ENCODE measurements at regions not wholly inside any gene's neighbourhood (a gene's known extent, or its start where the extent isn't known, plus 50 kb on each side); places are given as distances from the start of the nearest gene placed in this dataset.
A peak's percentile ranks its signal among the peaks of the same experiment; 100 is the strongest.
"Not testable (repeated sequence)": the region's sequence is repeated elsewhere in the genome, so short reads cannot be mapped to it uniquely, and the experiment has no call there.

DNA sequence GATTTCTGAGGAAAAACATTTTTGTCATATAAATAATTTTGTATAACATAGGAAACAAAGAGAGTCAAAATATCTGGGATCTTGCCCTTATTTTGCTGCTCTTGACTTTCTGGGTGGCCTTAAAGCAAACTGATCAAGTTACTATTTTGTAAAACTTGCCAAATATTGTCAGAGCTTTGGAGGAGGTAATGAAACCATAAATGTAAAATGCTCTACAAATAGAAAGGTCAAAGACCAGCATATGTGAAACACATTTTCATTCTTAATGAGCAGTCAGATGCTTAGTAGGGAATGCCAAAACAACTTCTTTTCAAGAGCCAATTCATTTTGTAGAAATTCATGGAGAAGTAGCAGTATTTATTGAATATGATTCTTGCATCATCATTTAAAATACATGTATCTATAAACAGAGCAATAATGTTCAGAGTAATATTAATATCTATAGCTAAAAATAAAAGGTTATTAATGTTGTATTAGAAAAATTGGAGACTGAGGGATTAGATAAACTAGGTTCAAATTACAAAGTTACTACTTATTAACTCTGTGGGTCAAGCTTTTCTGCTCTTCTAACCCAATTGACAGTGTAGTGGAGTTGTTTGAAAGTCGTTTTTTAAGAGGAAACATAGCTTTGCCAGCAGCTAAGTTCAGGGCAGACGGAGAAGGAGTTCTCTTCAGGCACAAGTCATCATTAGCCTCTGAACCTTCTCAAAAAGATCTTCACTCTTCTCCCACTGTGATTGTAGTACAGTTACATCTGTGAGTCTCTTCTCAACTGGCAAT is 2053.1 kb downstream of the EFNA5 start:
- no peak for DNase-seq

DNA sequence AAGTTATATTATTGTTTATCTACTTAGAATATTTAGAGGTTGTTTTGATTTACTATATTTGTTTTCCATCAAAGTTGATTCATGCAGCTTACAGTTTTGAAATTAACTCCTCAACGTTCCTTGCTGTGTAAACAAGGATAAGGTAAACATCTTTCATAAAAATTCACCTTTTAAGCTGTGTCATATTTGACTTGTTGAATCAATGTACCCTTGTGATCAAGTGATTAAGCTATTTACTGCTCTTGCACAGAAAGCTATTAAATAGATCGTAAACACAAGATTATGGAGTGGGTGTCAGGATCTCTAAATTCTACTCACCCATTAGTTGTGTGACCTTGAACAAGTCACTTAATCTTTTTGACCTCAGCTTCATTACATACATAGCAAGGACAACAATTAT is 2054.0 kb upstream of the NUDT12 start:
- no peak for DNase-seq

DNA sequence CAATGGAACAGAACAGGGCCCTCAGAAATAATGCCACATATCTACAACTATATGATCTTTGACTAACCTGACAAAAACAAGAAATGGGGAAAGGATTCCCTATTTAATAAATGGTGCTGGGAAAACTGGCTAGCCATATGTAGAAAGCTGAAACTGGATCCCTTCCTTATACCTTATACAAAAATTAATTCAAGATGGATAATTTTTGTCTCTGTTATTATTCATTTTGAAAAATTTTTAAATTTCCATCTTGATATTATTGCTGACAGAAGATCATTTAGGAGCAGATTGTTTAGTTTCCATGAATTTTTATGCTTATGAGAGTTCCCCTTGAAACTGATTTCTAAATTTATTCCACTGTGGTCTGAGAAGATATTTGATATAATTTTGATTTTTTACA is 2039.8 kb upstream of the NUDT12 start:
- not testable (repeated sequence) for DNase-seq

DNA sequence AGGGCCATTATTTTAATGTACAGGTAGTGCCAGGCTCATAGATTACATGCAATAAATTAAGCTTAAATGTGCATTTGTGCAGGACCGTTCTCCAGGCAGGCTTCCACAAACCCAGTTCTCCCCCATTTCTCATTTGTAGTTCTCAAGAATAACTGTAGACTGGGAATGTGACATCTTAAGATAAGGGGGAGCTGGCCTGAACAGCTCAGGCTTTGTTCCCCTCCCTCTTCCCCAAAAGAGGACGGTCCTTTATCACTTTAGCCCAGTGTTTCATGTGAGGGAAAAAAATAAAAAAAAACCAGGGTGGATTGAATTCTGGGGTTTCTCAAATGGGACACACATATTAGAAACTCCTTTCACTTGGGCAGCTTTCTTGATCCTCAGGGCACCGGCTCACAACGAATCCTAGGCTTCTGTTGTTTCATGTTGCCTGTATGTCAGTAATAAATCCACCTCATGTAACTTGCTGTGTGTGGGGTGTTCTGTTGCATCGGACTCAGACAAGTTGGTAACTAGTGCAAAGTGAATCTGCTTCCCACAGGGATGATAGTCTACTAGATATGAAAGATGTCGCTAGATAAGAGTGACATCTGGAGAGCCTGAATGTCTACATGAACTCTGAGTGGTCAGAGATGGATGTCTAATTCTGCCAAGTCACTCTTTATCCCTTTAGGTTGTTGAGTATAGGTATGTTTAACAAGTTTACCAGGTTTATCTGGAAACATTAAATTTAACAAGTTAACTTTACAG is 2030.6 kb upstream of the NUDT12 start:
- no peak for DNase-seq

DNA sequence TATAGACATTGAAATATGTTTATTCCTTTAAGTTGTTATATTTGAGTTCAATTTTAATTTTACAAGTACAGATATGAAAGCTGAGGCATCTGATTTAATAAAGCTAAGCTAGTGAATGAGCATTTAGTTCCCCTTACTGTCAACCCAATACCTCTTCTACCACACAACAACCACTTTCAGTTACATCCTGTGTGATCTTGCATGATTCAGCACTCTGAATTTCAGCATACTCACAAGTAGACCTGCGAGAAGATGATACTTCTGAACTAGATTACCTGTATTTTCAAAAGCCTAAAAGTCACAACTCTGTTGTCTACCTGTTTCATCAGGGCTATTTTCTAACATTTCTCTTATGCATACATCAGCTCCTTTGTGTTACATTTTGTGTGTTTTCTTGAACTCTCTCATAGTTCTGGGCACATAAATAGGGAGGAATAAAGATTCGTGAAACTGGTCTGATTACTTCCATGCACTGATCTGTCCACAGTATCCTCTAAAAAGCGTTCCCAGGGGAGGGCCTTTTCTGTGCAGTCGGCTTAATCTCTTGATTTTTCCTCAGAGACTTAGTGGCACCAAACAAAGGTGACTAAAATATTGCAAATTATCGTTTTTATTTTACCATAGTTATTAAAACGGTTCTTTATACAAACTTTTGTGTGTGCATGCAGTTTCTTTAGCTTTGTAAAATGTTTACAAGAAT is 2025.5 kb upstream of the NUDT12 start:
- no peak for DNase-seq

DNA sequence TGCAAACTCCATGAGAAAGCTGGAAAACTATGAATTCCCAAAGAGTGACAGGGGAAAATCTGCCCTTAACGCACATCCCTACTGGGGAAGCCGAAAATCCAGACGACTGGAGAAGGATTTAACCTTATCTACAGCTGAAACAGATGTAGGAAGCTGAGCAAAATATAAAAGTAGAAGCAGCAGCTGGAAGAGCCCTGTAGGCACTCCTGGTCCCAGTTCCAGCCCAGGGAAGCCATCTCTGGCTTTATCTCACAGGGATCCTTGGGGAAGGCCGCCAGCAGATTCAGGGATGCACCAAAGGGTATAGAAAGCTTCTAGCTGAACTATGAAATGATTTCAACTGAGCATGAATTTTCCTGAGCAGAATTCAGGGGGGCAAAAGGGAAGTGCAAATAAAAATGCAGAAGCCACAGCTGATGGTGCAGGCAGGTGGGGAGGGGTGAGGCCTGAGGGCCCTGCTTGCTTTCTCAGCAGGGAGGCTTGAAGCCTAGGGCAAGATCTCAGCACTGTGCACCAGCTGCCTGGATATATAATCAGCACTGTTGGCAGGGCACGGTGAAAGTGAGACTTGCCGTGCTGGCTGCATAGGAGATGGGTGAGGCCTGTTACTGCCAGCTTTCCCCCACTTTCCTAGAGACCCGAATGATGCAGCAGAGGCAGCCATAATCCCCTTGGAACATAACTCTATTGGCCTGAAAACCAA is 2019.5 kb upstream of the NUDT12 start:
- no peak for DNase-seq

DNA sequence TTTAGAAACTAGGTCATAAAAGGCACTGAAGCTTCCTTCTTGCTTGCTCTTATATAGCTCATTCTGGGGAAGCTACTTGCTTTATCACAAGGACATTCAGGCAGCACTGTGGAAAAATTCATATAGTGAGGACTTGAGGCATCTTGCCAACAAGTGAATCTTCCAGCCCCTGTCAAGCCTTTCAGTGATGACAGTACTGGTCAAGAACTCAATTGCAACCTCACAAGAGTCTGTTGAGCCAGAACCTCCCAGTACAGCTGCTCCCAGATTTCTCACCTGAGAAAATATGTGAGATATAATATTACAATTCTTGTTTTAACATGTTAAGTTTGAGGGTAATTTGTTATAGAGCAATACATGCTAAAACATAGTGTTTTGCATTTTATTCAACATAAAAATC is 2011.0 kb upstream of the NUDT12 start:
- no peak for DNase-seq

DNA sequence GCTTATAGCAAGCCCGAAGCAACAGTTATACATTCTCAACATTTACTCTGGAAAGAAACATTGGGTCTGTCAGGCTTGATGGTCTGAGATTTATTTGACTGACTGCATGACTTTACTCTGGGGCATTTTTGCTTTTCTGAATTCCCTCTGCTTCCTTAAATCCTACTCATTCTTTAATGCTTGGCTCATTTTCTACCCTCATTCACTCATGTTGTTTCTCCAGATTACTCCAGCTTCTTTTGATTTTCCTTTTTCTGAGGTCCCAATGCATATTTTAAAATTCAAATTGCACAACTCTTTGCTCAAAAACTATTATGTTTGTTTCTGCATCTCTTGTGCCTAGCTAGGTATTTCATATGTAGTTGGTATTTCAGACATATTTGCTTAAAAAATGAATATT is 2002.9 kb upstream of the NUDT12 start:
- no peak for DNase-seq

DNA sequence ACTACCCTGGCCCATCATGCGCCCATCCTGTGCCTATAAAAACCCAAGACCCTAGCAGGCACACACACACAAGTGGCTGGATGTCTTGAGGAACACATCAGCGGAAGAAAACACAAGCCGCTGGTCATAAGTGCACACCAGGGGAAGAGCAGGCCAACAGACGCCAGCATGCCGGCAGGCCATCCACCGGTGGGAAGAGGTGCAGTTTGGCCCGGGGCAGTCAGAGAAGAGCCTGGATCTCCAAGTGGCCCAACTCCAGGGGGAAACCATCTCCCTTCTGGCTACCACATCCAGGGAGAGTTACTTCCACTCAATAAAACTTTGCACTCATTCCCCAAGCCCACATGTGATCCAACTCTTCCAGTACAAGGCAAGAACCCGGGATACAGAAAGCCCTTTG is 2001.3 kb upstream of the NUDT12 start:
- DNase-seq = no peak

DNA sequence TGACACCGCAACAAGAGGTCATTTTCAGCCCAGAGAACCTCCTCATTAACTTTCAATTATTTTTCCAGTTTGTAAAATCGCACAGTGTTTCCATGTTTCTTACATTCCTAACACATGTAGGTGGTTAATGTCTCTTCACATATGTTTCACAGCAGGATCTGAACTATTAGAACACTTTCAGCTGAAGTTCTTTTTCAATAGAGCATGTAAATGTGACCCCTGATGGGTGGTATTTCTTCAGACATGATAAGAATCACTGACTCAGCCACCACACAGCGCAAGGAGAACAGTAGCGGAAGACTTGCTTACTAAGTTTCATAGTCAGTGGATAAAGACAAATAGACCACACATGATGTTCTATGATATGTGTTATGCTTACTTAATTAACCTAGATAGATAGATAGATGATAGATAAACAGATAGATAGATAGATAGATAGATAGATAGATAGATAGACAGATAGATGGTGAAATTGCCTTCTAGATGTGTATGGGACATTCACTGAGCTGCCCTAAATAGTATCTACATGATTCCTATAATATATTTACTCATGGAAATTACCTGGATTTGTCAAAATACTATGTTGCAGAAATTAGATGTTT is 1992.1 kb upstream of the NUDT12 start:
- peak; percentile 31 for DNase-seq

DNA sequence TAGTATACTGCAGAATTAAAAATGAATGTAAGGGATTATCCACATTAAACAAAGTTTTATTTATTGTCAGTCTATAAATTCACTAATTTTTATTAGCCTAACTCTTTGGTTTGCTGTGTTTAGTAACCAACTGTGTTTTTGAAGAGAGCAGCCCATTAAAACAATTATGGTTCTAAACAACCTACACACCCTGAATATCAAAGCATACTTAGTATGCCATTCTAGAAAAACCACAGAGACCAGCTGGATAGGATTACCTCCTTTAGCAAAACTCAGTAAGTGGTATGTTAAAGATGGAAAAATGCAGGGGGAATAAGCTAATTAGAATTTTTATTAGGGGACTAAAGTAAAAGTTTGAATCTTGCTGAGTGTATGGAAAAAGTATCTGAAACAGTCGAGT is 1981.7 kb upstream of the NUDT12 start:
- DNase-seq = no peak

DNA sequence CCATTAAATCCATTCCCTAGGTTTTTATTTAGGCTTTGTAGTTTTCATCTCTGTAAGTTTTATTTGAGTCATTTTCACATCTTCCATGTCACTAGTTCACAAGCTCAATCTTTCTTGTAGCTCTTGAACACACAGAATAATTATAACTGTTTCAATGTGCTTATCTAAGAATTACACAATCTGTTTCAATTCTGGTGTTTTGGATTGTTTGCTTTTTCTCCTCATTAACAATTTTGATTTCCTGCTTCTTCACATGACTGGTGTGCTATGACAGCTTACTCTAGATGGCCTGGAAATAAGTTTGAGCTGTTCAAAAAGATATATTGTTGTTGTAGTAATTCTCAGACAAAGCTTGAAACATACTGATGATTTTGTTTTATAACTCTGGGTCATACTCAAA is 1974.1 kb upstream of the NUDT12 start:
- no peak for DNase-seq

DNA sequence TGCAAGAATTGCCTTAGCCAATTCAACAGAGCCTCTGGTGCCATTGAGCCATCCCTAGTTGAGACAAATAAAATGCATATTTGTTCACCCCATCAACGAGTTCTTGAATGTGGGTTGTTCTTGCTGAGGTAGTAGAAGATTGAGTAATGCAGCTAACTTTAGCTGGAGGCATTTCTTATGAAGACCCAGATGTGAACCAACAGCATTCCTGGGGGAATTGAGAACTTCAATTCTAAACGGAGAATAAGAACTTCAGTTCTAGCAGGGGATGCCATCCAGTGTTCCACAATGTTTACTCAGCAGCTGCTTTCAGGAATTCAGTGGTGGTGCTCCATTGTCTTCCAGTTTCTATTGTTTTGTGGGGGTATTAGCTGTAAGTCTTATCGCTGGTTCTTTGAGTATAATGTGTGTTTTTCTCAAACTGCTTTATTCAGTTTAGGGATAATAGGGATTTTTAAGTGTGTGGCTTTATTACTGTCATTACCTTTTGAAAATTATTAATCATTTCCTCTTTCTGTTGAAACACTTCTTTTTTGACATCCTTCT is 1968.2 kb upstream of the NUDT12 start:
- DNase-seq = no peak

DNA sequence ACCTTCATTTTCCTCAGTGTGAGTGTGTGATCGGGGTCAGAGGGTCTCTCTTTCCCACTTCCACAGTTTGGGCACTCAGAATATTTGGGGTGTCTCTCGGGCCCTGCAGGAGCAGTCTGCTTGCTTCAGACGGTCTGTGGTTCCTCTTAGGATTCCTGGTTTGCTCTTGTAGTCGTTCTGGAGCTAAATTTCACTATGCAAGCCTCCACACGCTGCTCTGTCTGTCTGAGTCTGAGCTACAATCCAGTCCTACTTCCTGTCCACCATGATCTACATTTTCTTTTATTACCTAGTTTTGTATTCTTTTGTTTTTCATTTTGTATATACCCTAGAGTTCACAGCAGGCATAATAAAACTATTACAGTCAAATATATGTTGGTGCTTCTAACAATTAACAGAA is 1967.3 kb upstream of the NUDT12 start:
- no peak for DNase-seq

DNA sequence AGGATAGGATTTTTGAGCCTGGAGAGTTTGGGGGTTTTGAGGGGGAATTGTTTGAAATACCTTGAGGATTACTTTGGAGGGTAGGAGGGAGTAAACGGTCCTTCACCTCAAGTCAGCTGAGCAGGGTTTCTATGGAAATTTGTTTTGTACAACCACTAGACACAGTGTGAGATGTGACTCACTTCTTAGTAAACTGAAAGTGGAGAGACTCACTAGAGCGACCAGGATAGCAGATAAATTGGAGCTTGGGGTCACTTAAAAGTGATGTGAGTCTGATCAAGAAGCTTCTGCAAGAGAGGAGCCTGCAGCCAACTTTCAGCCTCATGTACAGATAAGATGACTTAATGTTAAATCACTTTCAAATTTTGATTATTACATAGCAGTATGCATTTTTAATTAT is 1945.9 kb upstream of the NUDT12 start:
- DNase-seq = no peak

DNA sequence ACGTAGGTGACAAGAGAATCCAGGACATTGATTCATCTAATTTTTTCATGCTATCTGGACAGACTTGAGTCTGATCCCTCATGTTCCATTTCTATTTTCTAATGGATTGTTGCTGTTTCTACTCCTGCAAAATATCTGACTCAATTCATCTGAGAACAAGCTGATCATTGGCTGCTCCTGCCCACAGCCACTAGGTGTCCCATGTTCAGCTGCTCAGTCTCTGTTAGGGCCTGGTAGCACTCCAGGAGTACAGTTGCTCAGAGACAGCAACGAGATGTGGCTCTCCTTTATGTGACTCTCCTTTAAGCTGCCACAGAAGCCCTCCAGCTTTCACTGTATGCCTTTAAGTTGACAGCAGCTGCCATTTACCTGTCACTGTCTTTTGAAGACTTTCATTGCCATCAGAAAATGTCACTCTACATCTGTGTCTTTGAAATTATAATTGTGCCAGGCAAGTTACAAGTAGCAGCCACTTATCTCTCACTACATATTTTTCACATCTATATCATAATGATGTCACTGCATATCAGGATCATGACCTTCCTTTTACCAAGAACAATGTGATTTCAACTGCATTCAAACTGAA is 1944.2 kb upstream of the NUDT12 start:
- DNase-seq = peak; percentile 19

DNA sequence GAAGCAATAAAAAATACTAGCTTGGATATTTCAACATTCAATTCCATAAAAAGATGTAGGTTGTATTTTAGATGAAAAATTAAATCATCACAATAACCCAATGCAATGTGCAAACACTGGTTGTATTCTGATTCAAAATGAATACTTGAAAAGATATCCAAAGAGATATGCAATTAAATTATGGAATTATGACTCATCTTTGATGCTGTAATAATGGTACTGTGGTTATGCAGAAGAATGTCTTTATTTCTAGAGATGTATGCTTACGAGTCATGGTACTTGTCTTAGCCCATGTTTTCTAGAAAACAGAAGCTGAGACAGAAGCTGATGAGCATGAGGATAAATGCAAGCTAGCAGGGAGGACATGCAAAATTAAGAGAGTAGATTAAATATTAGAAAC is 1941.4 kb upstream of the NUDT12 start:
- DNase-seq = no peak

DNA sequence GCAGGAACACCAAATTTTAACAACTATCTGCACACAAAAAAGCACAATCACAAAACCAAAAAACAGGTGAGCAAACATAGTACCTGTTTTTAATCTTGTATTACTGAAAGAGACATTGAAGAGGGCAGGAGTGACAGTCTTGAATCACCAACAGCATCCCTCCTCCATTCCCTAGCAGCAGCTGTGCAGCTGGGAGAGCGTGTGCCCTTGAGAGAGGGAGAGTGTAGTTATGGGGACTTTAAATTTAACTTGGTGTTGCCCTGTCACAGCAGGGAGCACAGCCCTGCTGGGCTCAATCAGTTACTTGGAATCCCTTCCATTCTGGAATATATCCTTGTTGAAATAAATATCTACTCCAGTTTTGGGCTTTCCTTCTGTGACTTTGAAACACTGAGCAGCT is 1938.7 kb upstream of the NUDT12 start:
- DNase-seq = peak; percentile 12

DNA sequence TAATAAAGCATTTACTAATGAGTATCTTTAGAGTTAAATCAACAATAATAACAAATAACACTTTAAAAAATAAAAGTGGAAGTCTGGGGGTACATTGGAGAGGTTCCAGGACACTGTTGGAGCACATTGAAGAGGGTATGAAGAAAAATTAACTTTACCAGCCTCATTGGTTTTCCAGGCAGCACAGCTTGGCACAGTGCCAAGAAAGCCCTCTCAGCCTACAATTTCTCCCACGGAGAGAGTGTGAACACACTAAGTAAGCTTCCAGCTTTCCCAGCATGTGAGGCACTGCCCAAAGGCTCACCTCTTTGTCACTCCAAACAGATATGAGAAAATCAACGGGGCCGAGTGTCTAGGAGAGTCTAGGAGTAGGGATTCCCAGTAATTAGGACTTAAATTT is 1912.8 kb upstream of the NUDT12 start:
- DNase-seq = no peak

DNA sequence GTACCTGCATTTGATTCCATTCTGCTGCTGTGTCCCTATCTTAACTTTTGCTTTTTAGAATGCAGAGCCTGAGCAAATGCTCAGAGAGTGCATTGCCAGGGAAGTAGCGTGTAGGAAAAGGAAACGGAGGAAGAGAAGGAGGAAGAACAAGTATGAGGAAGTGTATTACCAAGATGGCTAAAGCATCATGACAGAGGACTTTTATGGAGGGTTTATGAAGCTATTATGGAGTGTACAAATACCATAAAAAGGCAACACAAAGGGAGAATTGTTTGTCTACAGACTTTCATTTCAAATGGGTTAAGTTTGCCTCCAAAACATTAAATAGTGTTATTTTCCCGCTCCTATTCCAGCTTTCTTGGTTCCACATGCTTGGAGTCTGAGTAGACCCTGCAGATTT is 1899.8 kb upstream of the NUDT12 start:
- DNase-seq = no peak

DNA sequence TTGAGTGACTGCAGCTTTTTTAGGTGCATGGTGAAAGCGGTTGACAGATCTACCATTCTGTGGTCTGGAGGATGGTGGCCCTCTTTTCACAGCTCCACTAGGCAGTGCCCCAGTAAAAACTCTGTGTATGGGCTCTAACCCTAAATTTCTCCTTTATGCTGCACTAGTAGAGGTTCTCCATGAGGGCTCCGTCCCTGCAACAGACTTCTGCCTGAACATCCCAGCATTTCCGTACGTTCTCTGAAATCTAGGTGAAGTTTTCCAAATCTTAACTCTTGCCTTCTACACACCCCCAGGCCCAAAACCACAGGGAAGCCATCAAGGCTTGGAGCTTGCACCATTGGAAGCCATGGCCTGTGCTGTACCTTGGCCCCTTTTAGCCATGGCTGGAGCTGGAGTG is 1898.1 kb upstream of the NUDT12 start:
- DNase-seq = no peak

DNA sequence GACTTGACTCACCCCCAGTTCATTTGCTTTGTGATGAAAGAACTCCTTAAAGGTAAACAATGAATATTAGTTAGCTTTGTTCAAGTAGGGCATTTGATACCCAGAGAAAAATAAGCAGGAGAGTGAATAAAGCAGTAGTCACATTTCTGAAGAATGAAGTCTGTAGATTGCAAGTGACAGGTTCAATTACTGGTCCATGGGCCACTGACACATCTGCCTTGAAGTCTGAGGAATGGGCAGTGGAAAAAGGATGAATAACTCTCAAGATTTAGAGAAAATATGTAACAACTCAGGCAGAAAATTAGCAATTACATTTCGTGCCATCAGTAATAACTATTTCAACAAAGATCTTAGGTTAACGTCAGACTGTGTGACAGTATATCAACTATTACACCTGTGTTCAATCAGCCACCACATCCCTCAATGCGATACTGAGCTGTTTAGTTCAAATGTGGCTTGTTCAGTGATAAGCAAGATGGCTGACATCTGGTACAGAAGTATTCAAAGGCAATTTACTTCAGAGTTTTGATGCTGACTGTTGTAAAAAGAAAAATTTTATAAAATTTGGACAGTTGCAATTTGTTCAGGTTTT is 1890.7 kb upstream of the NUDT12 start:
- no peak for DNase-seq

Measured in retina (tissue), 1 donor.